HG02973 (cell line): ENCODE measurements at regions not wholly inside any gene's neighbourhood (a gene's known extent, or its start where the extent isn't known, plus 50 kb on each side); places are given as distances from the start of the nearest gene placed in this dataset.

Source experiments
- ATAC-seq: cut with Tn5 transposase; IDR thresholded peaks from one replicate; pipeline ENCODE4 v1.9.1; 2021; ENCODE audit warnings: moderate library complexity; ENCODE audit not compliant: unreplicated experiment

DNA sequence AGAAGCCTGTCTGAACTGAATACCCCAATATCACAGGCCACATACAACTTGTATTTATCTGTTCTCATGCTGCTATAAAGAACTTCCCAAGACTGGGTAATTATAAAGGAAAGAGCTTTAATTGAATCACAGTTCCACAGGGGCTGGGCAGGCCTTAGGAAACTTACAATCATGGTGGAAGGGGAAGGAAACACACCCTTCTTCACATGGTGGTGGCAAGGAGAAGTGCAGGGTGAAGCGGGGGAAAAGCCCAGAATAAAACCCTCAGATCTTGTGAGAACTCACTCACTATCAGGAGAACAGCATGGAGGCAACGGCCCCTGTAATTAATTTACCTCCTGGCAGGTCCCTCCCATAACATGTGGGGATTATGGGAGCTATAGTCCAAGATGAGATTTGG, 50.3 kb upstream of the FNDC1 start:
- ATAC-seq, result no peak

DNA sequence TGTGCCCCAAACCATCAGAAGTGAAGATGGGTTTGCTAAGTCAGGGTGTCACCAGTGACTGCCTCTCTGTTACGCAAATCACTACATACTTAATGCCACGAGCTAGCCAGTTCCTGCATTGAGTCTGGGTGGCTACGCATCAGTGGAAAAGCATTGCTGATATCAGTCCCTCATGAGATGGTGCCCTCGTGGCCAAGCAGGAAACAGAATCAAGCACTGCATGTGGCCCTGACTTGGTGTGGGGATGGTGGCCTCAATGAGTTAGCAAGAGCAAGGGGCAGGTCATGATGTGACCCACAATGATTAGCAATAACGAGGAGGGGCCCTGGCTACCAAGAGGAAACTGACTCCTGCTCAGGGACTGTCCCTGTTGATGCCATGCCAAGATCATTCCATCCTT, 51.6 kb upstream of the FNDC1 start:
- no peak for ATAC-seq

DNA sequence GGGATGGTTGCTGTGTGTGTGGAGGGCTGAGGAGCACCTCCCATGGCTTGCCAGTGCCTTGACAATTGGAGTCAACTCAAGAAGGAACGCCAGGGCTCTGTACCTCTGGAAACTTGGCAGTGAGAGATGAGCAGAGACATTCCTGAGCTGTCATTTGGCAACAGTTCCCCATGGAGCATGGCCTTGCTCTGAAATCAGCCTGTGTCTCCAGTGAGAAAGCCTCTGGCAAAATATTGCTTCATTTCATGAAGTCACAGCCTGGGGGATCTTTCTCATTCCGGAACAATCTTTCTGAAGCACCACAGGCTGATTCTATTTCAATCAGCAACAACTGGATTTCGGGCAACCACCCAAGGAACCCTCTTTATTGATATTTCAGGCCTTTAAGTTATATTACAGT, 52.2 kb upstream of the FNDC1 start:
- ATAC-seq, result no peak

DNA sequence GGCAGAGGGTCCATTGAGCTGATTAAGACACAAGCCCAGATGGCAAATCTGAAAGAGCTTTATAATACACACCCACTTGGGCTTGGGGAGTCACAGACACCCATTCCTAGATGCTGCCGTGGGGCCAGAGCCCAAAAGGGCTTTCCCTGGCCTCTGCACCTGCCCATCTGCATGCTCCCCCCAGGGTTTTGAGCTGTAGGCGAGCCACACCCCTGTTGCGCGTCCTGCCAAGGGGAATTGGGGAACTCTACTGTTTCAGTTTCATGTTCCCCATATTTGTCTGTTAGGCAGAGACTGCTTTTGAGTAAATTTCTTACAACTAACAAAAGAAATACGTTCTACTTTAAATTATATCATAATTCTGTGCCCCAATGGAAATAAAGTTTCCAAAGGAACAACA, 52.9 kb upstream of the FNDC1 start:
- ATAC-seq, result peak; percentile 63

GRCh38 chr6:159114569-159114968, 54.6 kb upstream of the FNDC1 start:
- ATAC-seq, result no peak

DNA sequence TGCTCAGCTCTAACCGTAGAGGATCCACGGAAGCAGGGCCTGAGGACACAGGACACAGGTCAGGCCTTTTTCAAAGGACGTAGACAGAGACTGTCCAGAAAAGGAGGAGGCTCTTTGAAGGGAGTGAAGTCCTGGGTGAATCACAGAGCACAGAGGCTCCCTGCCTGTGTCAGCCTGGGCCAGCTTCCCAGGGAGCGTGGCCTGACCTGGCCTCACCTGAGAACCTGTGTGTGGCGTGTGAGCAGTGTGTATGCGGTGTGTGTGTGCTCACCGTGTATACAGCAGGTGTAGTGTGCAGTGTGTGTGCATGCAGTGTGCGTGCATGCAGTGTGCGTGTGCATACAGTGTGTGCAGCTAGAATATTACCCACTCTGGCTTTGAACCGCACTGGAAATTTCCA, 56.0 kb upstream of the FNDC1 start:
- no peak for ATAC-seq

GRCh38 chr6:159112714-159113113, 56.5 kb upstream of the FNDC1 start:
- no peak for ATAC-seq

GRCh38 chr6:159110748-159111147, 58.5 kb upstream of the FNDC1 start:
- ATAC-seq, result no peak

GRCh38 chr6:159110013-159110412, 59.2 kb upstream of the FNDC1 start:
- ATAC-seq, result no peak

DNA sequence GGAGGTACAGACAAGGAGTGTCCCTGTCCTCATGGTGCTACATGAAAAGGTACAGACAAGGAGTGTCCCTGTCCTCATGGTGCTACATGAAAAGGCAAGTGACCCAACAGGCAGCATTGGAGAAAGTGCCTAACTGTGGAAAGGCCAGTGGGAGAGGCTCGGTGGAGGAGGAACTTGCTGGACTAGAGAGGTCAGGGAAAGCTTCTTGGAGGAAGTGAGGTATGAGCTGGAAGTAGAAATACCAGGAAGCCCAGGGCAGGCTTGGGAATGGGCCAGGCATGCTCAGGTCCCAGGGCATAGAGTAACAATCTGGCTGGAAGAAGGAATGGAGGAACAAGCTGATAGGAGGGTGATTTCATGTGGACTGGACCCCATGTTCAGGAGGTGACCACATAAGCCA, 59.8 kb upstream of the FNDC1 start:
- no peak for ATAC-seq

- no peak for ATAC-seq
Measured at GRCh38 chr6:159108426-159108985, 60.7 kb upstream of the FNDC1 start.

- ATAC-seq, result no peak
Measured at GRCh38 chr6:159107451-159108260, 61.5 kb upstream of the FNDC1 start.

DNA sequence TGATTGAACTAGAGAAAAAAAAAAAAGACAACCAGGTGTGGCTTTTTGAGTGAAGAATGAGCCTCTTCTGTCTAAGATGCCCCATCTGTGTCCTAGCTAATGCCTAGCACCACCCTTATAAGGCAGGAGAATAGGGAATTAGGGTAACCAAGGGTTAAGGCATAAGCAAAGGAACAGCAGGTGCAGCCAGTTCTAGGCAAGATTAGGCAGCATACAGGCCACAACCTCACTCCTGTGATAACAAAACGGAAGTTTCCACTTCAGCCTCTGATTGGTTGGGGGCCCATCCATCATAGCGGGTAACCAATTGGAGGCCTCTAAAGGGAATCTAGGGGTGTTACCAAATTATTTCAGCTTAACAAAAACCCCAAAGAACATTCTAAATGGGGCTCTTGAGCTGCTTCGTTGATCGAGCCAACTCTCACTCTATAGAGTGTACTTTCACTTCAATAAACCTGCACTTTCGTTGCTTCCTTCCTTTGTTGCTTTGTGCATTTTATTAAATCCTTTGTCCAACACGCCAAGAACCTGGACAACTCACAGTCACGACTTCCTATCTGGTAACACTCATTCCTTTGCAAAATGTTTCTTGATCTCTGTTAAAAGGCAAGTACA, 61.9 kb upstream of the TAGAP start:
- ATAC-seq, result peak; percentile 78

GRCh38 chr6:159105716-159106115, 60.9 kb upstream of the TAGAP start:
- no peak for ATAC-seq

DNA sequence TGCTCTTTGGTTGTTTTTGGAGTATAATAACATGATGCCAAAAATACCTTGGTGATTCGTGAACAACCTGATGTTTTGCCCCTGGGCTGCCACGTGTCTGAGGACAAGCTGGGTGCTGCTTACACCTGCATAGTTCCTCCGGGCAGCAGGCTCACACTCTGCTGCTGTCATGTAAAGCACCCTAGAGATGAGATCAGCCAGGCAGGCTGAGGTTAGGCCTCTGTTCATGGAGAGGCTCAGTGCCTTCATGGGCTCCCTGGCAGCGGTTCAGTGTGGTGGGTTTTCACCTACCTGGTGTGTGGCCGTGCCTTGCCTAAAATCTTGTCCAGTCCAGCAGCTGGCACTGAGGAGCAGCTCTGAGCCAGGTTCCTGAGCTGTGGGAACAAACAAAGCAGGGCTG, 60.1 kb upstream of the TAGAP start:
- no peak for ATAC-seq

DNA sequence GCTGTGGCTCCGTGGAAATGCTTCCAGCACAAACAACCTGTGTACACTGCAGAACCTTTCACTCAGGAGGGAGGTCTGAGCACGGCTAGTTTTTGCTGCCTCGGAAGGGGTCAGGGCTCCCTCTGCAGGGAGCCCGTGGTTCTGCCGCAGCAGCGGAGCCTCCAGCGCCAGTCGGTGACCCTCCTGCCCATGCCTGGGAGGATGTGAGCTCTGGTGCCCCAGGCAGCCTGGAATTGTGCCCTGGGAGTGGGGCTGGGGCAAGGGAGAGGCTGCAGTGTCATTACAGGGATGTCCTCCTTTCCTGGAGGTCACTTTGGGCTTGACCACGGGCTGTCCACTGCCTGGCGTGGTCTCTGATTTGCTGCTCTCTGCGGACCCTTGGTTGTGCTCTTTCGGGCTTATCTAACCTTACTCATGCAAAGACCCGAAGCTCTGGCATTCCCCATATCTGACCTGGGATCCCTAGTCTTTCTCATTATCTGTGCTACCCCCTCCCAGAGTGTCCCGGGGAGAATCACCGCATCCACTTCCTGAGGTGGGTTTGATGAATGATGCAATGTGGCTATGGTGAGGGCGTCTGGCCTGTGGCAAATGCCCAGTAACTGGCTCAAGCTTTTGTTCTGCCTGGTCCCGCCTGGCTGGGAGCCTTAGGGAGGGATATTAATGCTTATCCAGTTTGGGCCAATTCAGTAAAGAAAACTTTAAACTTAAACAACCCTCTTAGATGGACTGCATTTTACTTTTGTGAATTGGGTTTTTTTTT, 59.6 kb upstream of the TAGAP start:
- peak; percentile 58 for ATAC-seq

- no peak for ATAC-seq
Measured at GRCh38 chr6:159103396-159104162, 58.8 kb upstream of the TAGAP start.

GRCh38 chr6:159102373-159103160, 57.8 kb upstream of the TAGAP start:
- ATAC-seq, result no peak

DNA sequence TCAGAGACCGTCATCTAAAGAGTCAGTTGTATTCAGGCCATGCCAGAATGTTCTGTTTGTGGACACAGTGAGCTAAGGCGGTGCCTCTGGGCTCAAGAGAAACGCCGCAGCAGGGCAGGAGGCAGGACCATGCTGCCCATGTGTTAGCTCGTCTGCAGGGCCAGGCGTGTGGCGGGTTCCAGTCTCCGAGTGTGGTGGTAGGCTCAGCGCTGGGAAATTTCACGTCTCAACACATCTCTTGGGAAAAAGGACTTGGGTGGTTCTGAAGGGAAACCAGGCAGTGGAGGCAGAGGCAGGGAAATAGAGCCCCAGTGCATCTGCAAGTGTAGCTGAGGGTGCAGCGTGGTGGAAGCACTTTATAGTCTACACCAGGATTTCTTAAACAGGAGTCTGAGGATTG, 56.9 kb upstream of the TAGAP start:
- no peak for ATAC-seq
